GM18517 (cell line): ENCODE measurements at regions not wholly inside any gene's neighbourhood (a gene's known extent, or its start where the extent isn't known, plus 50 kb on each side); places are given as distances from the start of the nearest gene placed in this dataset.

Experiments
- ATAC-seq: cut with Tn5 transposase; IDR thresholded peaks from one replicate; pipeline ENCODE4 v1.9.1; 2021; ENCODE audit warnings: mild to moderate bottlenecking, moderate library complexity; ENCODE audit not compliant: unreplicated experiment

DNA sequence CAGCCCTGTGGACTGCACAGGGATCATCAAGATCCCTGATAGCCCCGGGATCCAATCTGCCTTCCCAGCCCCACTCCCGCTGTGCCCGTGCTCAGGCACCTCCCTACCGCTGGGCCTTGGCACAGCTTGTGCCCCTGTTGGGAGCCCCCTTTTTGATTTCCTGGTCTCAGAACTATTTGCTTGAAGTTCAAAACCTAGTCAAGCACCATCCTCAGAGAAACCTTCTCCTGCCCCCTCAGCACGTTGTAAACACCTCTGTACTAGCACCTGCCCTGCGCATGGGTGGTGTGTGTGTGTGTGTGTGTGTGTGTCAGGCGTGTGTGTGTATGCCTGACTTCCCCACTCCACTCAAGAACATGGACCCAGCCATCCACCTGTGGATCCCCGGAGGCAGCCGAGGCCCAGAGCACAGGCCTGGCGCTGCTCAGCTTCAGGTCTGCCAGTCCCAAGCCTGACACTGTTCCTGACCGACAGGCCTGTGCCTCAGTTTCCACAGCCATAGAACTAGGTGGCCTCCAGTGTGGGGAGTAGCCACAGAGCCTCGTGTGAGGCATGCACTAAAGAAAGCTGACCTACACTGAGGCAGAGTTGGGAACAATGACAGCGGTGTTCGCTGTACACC, 65.5 kb downstream of the ADRA2C start:
- no peak for ATAC-seq

DNA sequence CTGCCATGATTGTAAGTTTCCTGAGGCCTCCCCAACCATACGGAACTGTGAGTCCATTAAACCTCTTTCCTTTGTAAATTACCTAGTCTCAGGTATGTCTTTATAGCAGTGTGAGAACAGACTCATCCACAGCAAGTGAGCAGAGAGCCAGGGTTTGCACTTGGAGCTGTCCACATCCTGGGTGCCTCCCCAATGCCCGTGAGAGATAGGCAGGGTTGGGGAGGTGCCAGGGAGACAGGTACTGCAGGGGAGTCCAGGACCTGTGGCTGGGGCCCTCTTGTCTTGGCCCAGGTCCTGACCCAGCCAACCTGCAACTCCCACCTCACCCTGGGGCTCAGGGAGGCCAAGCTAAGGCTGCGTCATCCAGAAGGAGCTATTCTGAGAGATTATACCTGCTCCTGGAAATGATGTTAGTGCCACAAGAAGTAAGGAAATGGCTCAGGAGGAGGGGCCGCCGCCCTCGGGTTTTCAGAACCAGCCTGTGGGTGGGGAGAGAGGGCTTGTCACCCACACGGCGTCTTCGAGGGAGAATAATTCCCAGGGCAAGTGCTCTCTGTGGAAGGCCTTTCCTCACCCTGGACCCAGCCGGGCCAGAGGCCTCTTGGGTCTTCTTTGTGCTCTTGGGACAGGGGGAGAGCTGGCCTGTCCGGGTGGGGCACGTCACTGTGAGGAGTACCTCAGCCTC, 66.5 kb downstream of the ADRA2C start:
- ATAC-seq = no peak

- no peak for ATAC-seq
Observed at GRCh38 chr4:3833326-3833989, 67.3 kb downstream of the ADRA2C start.

GRCh38 chr4:3834186-3834662, 68.0 kb downstream of the ADRA2C start:
- no peak for ATAC-seq

DNA sequence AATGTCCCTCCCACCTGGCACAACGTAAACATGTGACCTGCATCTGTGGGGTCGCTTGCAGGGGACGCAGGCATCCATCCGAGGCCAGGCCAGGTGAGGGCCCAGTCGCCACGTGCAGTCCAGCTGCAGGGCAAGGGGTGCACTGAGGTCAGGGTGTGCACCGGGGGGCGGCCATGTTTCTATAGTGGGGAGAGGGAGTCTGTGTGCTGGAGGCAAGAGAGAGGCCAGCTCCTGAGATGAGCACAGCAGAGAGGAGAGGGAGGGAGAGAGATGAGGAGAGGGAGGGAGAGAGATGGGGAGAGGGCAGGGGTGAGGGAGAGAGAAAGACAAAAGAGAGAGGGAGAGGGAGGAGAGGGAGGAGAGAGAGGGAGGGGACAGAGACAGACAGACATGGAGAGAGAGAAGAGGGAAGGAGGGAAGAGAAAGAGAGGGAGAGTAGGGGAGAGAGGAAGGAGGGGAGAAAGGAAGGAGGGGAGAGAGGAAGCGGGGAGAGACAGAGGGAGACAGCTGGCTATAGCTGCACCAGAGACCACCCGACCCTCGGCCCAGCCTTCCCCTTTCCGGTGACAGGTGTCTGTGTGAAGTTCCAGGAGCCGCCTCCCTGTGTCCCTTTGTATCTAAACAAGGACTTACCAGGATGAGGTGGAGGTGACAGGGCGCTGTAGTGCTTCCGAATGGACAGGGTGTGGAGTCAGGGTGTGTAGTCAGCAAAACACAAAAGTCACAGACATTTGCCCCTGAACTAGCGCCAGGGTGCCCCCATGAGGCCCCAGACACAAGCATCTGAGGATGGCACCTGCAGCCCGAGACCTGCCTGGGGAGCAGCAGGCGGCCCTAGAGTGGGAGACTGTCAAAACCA, 68.7 kb downstream of the ADRA2C start:
- no peak for ATAC-seq

DNA sequence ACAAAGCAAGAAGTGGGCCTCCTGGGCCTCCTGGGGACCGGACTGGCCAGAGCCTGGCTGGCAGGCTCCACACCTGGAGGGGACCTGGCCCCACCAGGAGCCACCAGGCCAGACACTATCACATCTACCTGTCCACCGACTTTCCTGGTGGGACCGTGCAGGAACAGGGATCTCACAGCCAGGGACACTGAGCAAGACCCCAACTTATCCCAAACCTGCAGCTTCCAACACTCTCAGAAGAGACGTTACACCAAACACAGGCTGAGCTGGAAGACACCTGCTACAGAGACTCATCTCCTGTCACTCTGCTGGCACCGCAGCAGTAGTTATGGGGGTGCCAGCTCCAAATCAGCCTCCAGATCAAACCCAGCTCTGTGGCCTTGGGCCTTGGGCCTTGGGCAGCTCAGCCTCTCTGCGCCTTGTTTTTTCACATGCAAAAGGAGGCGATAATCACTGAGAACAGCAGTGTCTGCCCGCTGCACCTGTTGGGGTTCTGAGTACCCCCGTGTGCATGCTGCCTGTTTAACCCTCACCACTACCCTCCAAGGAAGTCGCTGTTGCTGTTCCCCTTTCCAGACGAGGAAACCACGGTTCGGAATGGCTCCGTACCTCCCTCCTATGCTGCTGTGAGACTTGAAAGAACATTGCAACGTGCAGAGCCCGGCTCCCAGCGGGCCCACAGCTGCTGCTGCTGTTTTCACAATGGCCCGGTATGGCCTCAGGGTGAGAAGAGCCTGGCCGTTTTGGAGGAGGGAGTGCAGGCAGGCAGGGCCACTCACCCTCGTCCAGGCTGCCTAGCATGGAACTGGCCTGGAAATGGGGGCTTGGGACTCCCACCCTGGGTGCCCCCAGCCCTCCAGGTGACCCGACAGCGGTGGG, 69.6 kb downstream of the ADRA2C start:
- no peak for ATAC-seq

DNA sequence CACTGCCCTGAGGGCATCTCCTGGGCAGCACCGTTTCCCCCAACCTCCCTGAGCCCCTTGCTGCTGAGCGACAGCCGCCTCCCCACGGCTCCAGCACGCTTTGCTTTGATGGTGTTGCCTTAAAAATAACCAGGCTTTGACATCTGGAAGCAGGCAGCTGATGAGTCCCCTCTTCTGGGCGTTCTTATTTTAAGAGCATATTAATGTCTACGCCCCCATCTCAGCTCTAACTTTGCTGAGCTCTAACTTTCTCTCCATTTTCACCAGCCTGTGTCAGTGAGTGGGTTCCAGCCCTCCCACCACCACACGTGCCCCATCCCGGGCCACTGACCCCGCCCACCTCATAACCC, 70.2 kb downstream of the ADRA2C start:
- ATAC-seq = no peak

DNA sequence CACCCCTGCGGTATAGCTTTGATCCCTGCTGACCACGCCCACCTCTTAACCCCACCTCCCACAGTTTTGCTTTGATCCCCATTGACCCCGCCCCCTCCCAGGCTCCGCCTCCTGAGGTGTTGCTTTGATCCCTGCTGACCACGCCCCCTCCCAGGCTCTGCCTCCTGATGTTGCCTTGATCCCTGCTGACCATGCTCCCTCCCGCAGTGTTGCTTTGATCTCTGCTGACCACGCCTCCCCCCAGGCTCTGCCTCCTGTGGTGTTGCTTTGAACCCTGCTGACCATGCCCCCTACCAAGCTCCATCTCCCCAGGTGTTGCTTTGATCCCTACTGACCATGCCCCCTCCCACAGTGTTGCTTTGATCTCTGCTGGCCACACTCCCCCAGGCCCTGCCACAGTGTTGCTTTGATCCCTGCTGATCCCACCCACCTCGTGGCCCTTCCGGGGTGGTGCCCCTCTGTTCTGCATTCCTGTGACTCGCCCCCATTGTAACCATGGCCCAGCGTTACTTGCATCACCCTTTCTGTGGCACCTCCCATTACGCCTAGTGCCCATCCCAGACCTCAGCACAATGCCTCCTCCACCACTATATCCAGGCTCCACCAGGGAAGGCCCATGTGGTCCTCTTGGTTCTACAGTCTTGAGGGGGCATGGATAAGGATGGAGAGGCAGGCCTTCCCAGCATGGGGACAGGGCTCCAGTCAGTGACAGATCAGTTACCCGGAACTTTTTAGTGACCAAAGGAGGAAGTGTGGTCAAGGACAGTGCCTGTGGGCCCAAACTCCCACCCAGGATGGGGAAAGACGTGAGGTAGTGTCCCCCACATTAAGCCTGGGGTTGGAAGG, 70.8 kb downstream of the ADRA2C start:
- ATAC-seq = no peak

- ATAC-seq = no peak
Observed at GRCh38 chr4:3838437-3839380, 72.5 kb downstream of the ADRA2C start.

DNA sequence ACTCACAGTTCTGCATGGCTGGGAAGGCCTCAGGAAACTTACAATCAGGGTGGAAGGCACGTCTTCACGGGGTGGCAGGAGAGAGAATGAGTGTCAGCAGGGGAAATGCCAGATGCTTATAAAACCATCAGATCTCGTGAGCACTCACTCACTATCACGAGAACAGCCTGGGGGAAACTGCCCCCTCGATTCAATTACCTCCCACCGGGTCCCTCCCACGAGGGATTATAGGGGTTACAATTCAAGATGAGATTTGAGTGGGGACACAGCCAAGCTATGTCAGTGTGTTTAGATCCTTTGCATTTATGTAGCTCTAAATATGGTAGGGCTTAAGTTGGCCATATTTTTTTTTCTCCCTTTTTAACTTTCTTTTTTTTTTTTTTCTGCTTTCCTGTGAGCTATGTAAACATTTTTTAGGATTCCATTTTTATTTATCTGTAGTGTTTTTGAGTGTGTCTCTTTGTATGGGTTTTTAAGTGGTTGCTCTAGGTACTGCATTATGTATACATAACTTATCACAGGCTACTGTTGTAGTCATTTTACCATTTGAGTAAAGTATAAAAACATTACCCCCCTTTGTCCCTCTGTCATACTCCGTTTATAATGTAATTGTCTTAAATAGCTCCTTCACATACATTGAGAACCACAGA, 79.0 kb downstream of the ADRA2C start:
- no peak for ATAC-seq

GRCh38 chr4:3845744-3846429, 79.7 kb downstream of the ADRA2C start:
- ATAC-seq = no peak

- ATAC-seq = no peak
Observed at GRCh38 chr4:3847211-3847940, 81.2 kb downstream of the ADRA2C start.

GRCh38 chr4:3848323-3848722, 82.1 kb downstream of the ADRA2C start:
- ATAC-seq = no peak

DNA sequence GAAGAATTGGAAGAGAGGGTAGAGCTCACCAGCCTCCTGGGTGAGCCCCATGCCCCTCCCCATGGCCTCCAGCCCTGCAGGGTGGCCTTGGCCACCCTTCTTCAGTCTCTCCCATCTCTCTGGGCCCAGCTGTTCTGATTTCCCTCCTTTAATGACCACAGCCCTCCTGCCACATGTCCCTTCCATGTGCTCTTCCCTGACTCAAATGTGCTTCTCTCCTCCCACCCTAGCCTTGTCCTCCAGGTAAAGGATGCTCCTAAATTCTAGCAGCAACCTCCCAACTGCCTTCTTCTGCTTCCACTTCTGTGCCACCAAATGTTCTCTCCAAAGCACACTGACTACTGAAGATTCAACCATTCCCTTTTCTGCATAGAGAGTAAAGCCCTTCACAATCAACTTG, 83.0 kb downstream of the ADRA2C start:
- ATAC-seq = no peak

- no peak for ATAC-seq
Observed at GRCh38 chr4:3850128-3850527, 83.9 kb downstream of the ADRA2C start.

DNA sequence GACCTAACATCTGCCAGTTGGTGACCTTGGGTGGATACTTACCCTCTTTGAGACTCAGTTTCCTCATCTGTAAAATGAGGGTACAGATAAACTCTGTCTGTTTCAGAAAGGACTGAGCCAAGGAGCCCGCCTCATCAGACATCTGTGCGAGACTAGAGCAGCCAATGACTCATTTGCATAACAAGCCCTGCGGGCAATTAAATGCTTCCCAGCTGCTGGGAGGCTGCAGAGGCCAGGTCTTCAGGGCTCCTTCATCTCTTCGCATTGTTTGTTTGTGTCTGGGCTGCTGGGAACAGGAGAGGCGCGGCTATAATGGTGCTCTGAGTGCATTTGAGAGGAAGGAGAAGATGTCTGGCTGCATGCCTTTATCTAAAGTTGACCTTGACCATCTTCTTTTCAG, 85.0 kb downstream of the ADRA2C start:
- ATAC-seq = no peak

GRCh38 chr4:3851881-3852280, 85.7 kb downstream of the ADRA2C start:
- no peak for ATAC-seq
